Tongue (tissue), 1 donor: ENCODE measurements at regions not wholly inside any gene's neighbourhood (a gene's known extent, or its start where the extent isn't known, plus 50 kb on each side); places are given as distances from the start of the nearest gene placed in this dataset.

Experiments
- DNase-seq: peaks from one replicate; pipeline ENCODE4 v3.0.0-alpha.2; 2015

- no peak for DNase-seq
Observed at GRCh38 chr2:37838541-37839167, 86.4 kb upstream of the RMDN2 start.

GRCh38 chr2:37839991-37840390 lies 85.1 kb upstream of the RMDN2 start:
- DNase-seq: no peak

GRCh38 chr2:37842732-37843440 lies 82.2 kb upstream of the RMDN2 start:
- DNase-seq: peak; percentile 62

GRCh38 chr2:37843556-37843955 lies 81.5 kb upstream of the RMDN2 start:
- no peak for DNase-seq

- no peak for DNase-seq
Observed at GRCh38 chr2:37846207-37846606, 78.9 kb upstream of the RMDN2 start.

GRCh38 chr2:37847792-37848191 lies 77.3 kb upstream of the RMDN2 start:
- no peak for DNase-seq

- no peak for DNase-seq
Observed at GRCh38 chr2:37848451-37848850, 76.6 kb upstream of the RMDN2 start.

- no peak for DNase-seq
Observed at GRCh38 chr2:37849911-37850310, 75.2 kb upstream of the RMDN2 start.

- DNase-seq: no peak
Observed at GRCh38 chr2:37851428-37851827, 73.7 kb upstream of the RMDN2 start.

- DNase-seq: no peak
Observed at GRCh38 chr2:37851828-37852584, 73.1 kb upstream of the RMDN2 start.

- DNase-seq: no peak
Observed at GRCh38 chr2:37852585-37853014, 72.5 kb upstream of the RMDN2 start.

- DNase-seq: no peak
Observed at GRCh38 chr2:37854676-37855282, 70.3 kb upstream of the RMDN2 start.

GRCh38 chr2:37855283-37856041 lies 69.6 kb upstream of the RMDN2 start:
- DNase-seq: no peak

GRCh38 chr2:37856101-37856751 lies 68.9 kb upstream of the RMDN2 start:
- no peak for DNase-seq

GRCh38 chr2:37857575-37858399 lies 67.3 kb upstream of the RMDN2 start:
- DNase-seq: no peak

GRCh38 chr2:37858400-37858711 lies 66.7 kb upstream of the RMDN2 start:
- no peak for DNase-seq

- DNase-seq: no peak
Observed at GRCh38 chr2:37858725-37859267, 66.3 kb upstream of the RMDN2 start.

GRCh38 chr2:37862620-37863019 lies 62.5 kb upstream of the RMDN2 start:
- no peak for DNase-seq

- DNase-seq: no peak
Observed at GRCh38 chr2:37864217-37864616, 60.9 kb upstream of the RMDN2 start.

GRCh38 chr2:37865640-37866039 lies 59.4 kb upstream of the RMDN2 start:
- DNase-seq: peak; percentile 48
